Naive thymus-derived CD4-positive, alpha-beta T cell (primary cell): ENCODE measurements at regions not wholly inside any gene's neighbourhood (a gene's known extent, or its start where the extent isn't known, plus 50 kb on each side); places are given as distances from the start of the nearest gene placed in this dataset.

Experiments used
- ATAC-seq: fragments of 150-1000 bp; cut with Tn5 transposase; 2 replicates; pipeline ENCODE4 v1.10.0; 2021; ENCODE audit warnings: mild to moderate bottlenecking, moderate library complexity
- CTCF ChIA-PET: fragments of 350-600 bp; sonication (Branson Sonifier 250); formaldehyde crosslinking; loops from one replicate; lab custom pipeline; 2021; ENCODE audit warnings: antibody characterized with exemption; lab: Charles Lee
- POLR2A ChIA-PET: fragments of 350-600 bp; sonication (Branson Sonifier 250); formaldehyde crosslinking; loops from one replicate; lab custom pipeline; 2021; ENCODE audit warnings: antibody characterized with exemption, inconsistent platforms; lab: Charles Lee
- DNase-seq, 9 donors: peaks; one replicate each; pipeline versions ENCODE4 v3.0.0 to v3.0.0-alpha.2; 2020 to 2022; ENCODE audit warnings: mixed read lengths in 1 of 9
- H3K27ac ChIP-seq: one replicate; pipeline ENCODE4 v1.7.0; 2013; ENCODE audit warnings: mild to moderate bottlenecking, low read depth, low read length, moderate library complexity
- H3K27me3 ChIP-seq, 2 donors: one replicate each; pipeline ENCODE4 v1.7.0; 2013; ENCODE audit warnings: low read length in 2 of 2, mild to moderate bottlenecking in 2 of 2, moderate library complexity in 2 of 2; ENCODE audit not compliant: control insufficient read depth in 2 of 2, insufficient read depth in 2 of 2
- H3K36me3 ChIP-seq, 3 experiments: 1 replicate in 2 of 3; 2 replicates in 1 of 3; pipeline ENCODE4 v1.7.0; 2013; ENCODE audit warnings: low read length in 3 of 3, mild to moderate bottlenecking in 3 of 3, moderate library complexity in 1 of 3; ENCODE audit not compliant: insufficient read depth in 3 of 3, control insufficient read depth in 2 of 3
- H3K4me1 ChIP-seq, 2 donors: one replicate each; pipeline ENCODE4 v1.7.0; 2013; ENCODE audit warnings: low read length in 2 of 2, mild to moderate bottlenecking in 2 of 2, moderate library complexity in 1 of 2; ENCODE audit not compliant: control insufficient read depth in 2 of 2, insufficient read depth in 2 of 2
- H3K4me3 ChIP-seq: 2 replicates; pipeline ENCODE4 v1.7.0; 2013; ENCODE audit warnings: mild to moderate bottlenecking, low read length
- H3K9me3 ChIP-seq, 3 experiments: 1 replicate in 2 of 3; 2 replicates in 1 of 3; pipeline ENCODE4 v1.7.0; 2013; ENCODE audit warnings: low read length in 3 of 3; ENCODE audit not compliant: control insufficient read depth in 2 of 3
- H3K27ac Mint-ChIP-seq, 9 donors: one replicate each; pipeline ENCODE4 v1.8.0; 2020 to 2022; ENCODE audit warnings: mixed read lengths in 9 of 9, mild to moderate bottlenecking in 8 of 9, moderate library complexity in 5 of 9, inconsistent platforms in 2 of 9
- H3K27me3 Mint-ChIP-seq, 5 donors: one replicate each; pipeline ENCODE4 v1.8.0; 2021 to 2022; ENCODE audit warnings: mixed read lengths in 5 of 5, mild to moderate bottlenecking in 1 of 5
- H3K36me3 Mint-ChIP-seq, 5 donors: one replicate each; pipeline ENCODE4 v1.8.0; 2020 to 2022; ENCODE audit warnings: mixed read lengths in 5 of 5, mild to moderate bottlenecking in 3 of 5, inconsistent platforms in 1 of 5
- H3K4me1 Mint-ChIP-seq, 7 donors: one replicate each; pipeline ENCODE4 v1.8.0; 2020 to 2022; ENCODE audit warnings: mixed read lengths in 7 of 7, mild to moderate bottlenecking in 3 of 7, inconsistent platforms in 1 of 7
- H3K4me3 Mint-ChIP-seq, 10 donors: one replicate each; pipeline ENCODE4 v1.8.0; 2020 to 2022; ENCODE audit warnings: mild to moderate bottlenecking in 10 of 10, mixed read lengths in 10 of 10, moderate library complexity in 6 of 10, inconsistent platforms in 2 of 10
- H3K9me3 Mint-ChIP-seq, 11 donors: one replicate each; pipeline ENCODE4 v1.8.0; 2020 to 2022; ENCODE audit warnings: mixed read lengths in 11 of 11, mild to moderate bottlenecking in 4 of 11, inconsistent platforms in 1 of 11, moderate library complexity in 1 of 11
- intact Hi-C, 2 donors: fragments of 100-400 bp; cut with micrococcal nuclease; formaldehyde crosslinking; loops; one replicate each; pipeline ENCODE4 v1.15.1; 2023

DNA sequence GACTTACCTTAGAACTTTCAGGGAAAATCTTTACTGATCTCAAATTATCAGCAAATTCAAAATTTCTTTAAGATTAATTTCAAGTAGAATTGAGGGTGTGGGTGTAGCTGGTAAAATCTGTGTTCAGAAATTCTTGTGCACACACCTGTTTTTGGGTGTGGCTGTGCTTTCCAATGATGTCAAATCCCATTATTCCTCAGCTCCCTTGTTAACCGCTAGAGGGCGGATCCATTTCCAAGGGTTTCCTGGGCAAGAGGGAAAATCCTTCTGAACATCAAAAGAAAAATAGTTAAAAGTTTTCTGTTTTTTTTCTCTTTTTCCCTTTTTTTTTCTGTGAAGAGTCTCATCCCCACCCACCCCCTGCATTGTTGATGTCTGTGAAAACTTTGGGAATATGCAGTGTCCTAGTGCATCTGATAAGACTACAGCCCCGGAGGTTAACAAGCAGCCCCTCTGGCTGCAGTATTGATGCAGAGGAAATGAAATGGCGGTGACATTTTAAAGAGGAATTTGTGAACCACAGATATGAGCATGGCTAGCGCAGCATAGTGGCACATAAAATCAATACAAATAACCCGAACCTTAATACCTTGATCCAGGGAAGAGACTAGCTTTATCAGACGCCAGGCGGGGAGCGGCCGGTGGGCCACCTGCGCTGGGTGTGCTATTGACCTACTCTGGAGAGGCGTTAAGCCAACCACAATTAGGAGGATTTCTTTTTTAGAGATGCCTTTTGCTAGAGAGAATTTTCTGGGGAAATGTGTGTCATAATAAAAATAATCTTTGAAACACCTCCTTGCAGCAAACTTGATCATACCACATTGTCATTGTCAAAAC is 130.9 kb downstream of the FOXA2 start:
- Mint-ChIP-seq H3K27ac (no peak overlapping the region), H3K4me3 (no peak overlapping the region), H3K4me1 (no peaks in the 10 kb centered on the region), H3K9me3 (peaks cover 0 to 6% (median 0%) of the 10 kb centered on the region in 11 donors), H3K27me3 (peaks cover 0 to 5% (median 3%) of the 10 kb centered on the region in 5 donors), H3K36me3 (no peaks in the 10 kb centered on the region)
- no peak overlapping the region for H3K27ac ChIP-seq
- no peaks in the 10 kb centered on the region for H3K9me3 ChIP-seq
- H3K4me3 ChIP-seq: no peak overlapping the region
- ChIA-PET CTCF (no interaction called here), POLR2A (no interaction called here)
- intact Hi-C loops: no loop called here
- ATAC-seq (no peak), DNase-seq (no peak)
- no peaks in the 10 kb centered on the region for H3K36me3 ChIP-seq
- no peaks in the 10 kb centered on the region for H3K27me3 ChIP-seq
- no peaks in the 10 kb centered on the region for H3K4me1 ChIP-seq

DNA sequence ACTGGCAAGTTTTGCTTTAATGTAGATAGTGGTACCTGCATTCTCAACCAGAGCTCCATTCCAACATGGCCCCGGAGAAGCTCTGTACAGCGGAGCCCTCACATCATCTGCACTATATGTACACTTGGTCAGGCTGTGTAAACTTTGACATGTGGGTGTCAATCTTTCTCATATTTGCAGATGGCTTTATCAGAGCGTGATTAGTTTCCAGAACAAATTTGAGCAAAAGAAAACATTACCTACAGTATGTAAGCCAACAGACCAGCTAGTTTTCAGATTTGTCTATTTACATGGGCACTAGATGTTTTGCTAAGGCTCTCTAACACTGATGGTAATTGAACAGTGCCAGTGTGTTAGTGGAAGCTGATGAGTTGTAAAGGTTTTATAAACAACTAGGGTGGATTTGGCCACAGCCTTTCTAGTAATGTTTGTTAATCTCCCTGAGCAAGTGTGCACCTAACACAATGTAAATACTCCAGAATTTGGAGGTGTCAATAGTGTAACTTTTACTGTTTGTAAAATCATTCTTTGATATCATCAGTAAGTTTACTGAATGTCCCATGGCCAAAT is 131.8 kb downstream of the FOXA2 start:
- ATAC-seq (no peak), DNase-seq (no peak)
- peaks cover 0 to 5% (median 3%) of the 10 kb centered on the region in 5 donors for H3K27me3 Mint-ChIP-seq
- Histone ChIP-seq H3K36me3 (no peaks in the 10 kb centered on the region), H3K4me3 (no peak overlapping the region), H3K27me3 (no peaks in the 10 kb centered on the region), H3K27ac (no peak overlapping the region), H3K4me1 (no peaks in the 10 kb centered on the region), H3K9me3 (no peaks in the 10 kb centered on the region)
- H3K9me3 Mint-ChIP-seq: peaks cover 0 to 6% (median 0%) of the 10 kb centered on the region in 11 donors
- CTCF ChIA-PET: no interaction called here
- POLR2A ChIA-PET: no interaction called here
- H3K4me1 Mint-ChIP-seq: no peaks in the 10 kb centered on the region
- no peak overlapping the region for H3K4me3 Mint-ChIP-seq
- H3K27ac Mint-ChIP-seq: no peak overlapping the region
- H3K36me3 Mint-ChIP-seq: no peaks in the 10 kb centered on the region
- intact Hi-C loops: no loop called here

DNA sequence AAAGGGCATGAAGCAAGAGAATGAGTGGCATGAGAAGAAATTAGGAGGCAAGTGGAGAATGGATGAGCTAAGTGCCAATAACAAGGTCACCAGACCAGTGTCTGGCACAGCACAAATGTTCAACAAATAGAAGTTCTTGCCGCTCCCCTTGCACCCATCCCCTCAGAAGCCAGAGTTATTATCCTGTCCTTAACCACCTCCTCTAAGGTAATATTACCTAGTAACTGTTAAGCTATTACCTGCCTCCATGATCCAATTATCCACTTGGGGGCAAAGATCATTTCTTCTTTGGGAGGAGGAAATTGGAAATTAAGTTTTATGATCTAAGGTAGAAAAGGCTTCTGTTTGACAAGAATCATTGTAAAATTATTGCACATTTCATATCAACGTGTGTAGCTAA is 133.8 kb downstream of the FOXA2 start:
- no peaks in the 10 kb centered on the region for H3K4me1 ChIP-seq
- no peaks in the 10 kb centered on the region for H3K36me3 ChIP-seq
- ATAC-seq (no peak), DNase-seq (no peak)
- POLR2A ChIA-PET: no interaction called here
- CTCF ChIA-PET: no interaction called here
- no peak overlapping the region for H3K4me3 ChIP-seq
- H3K9me3 Mint-ChIP-seq: peaks cover 0 to 6% (median 0%) of the 10 kb centered on the region in 11 donors
- intact Hi-C loops: no loop called here
- no peaks in the 10 kb centered on the region for H3K4me1 Mint-ChIP-seq
- H3K36me3 Mint-ChIP-seq: no peaks in the 10 kb centered on the region
- H3K27me3 Mint-ChIP-seq: peaks cover 0 to 5% (median 3%) of the 10 kb centered on the region in 5 donors
- no peak overlapping the region for H3K4me3 Mint-ChIP-seq
- H3K27me3 ChIP-seq: no peaks in the 10 kb centered on the region
- H3K9me3 ChIP-seq: no peaks in the 10 kb centered on the region
- no peak overlapping the region for H3K27ac Mint-ChIP-seq
- H3K27ac ChIP-seq: no peak overlapping the region

GRCh38 chr20:22449188-22449973 is 135.0 kb downstream of the FOXA2 start:
- H3K4me3 Mint-ChIP-seq: no peak overlapping the region
- H3K9me3 Mint-ChIP-seq: peaks cover 0 to 10% (median 0%) of the 10 kb centered on the region in 11 donors
- ATAC-seq (no peak), DNase-seq (no peak)
- H3K4me1 Mint-ChIP-seq: no peaks in the 10 kb centered on the region
- H3K4me3 ChIP-seq: no peak overlapping the region
- no peaks in the 10 kb centered on the region for H3K4me1 ChIP-seq
- H3K36me3 Mint-ChIP-seq: no peaks in the 10 kb centered on the region
- no peaks in the 10 kb centered on the region for H3K27me3 ChIP-seq
- POLR2A ChIA-PET: no interaction called here
- no peak overlapping the region for H3K27ac Mint-ChIP-seq
- no peaks in the 10 kb centered on the region for H3K9me3 ChIP-seq
- H3K36me3 ChIP-seq: no peaks in the 10 kb centered on the region
- peaks cover 0 to 5% (median 3%) of the 10 kb centered on the region in 5 donors for H3K27me3 Mint-ChIP-seq
- H3K27ac ChIP-seq: no peak overlapping the region
- intact Hi-C loops: no loop called here
- CTCF ChIA-PET: no interaction called here

DNA sequence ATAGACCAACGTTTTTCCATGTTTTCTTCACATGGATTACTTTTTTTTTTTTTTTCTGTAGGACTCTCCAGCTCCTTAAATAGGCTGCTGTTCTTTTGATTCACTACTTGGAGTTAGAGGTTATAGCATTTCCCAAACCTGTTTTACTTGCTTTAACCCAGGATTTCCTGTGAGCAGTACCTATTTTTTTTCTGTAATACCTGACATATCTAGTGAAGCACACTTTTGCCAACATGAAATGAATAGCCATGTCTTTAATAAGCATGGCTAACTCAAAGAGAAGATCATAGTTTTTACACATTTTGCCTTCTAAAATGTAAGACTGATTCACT is 137.0 kb downstream of the FOXA2 start:
- H3K4me3 Mint-ChIP-seq: no peak overlapping the region
- Histone ChIP-seq H3K27ac (no peak overlapping the region), H3K4me1 (no peaks in the 10 kb centered on the region), H3K4me3 (no peak overlapping the region), H3K27me3 (no peaks in the 10 kb centered on the region), H3K9me3 (no peaks in the 10 kb centered on the region), H3K36me3 (no peaks in the 10 kb centered on the region)
- H3K4me1 Mint-ChIP-seq: no peaks in the 10 kb centered on the region
- ChIA-PET CTCF (no interaction called here), POLR2A (no interaction called here)
- intact Hi-C loops: no loop called here
- ATAC-seq (no peak), DNase-seq (no peak)
- peaks cover 0 to 10% (median 0%) of the 10 kb centered on the region in 11 donors for H3K9me3 Mint-ChIP-seq
- peaks cover 0 to 5% (median 3%) of the 10 kb centered on the region in 5 donors for H3K27me3 Mint-ChIP-seq
- H3K27ac Mint-ChIP-seq: no peak overlapping the region
- H3K36me3 Mint-ChIP-seq: no peaks in the 10 kb centered on the region

DNA sequence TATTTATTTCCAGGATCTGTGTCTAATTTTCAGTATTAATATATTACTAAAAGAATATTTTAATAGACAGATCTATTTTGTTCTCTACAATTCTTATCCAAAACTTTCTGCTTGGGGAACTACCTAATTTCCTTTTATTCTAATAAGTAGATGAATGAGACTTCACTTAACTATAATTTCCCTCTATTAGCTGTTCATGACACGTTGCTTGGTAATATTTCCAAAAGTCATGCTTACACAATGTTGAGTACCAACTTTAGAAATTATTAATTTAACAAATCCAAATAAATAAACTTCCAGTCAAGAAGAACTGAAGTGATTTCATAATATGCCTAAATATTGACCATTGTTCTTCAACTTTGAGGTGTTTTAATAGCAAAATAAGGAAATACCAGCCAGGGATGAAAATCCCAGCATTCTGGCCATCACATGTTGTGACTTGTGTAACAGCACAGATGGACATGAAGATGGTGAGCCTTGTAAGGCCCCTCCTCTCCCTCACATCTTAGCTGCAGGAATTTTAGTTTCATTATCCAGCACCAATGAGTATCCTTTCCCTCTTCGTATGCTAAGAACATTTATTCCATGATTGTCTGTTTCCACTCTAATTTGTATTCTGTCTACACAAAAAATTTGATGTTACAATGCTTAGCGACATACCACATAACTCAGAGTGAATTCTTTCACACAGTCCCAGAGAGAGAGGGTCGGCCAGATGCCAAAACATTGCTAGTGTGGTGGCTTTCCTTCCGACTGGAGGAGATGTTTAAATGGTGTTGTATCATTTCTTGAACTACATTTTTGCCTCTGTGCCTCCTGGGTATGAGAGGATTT is 137.5 kb downstream of the FOXA2 start:
- ATAC-seq: no peak
- Histone ChIP-seq H3K36me3 (no peaks in the 10 kb centered on the region), H3K27ac (no peak overlapping the region), H3K4me1 (no peaks in the 10 kb centered on the region), H3K4me3 (no peak overlapping the region), H3K27me3 (no peaks in the 10 kb centered on the region), H3K9me3 (no peaks in the 10 kb centered on the region)
- intact Hi-C loops: no loop called here
- no peak overlapping the region for H3K4me3 Mint-ChIP-seq
- POLR2A ChIA-PET: no interaction called here
- H3K27me3 Mint-ChIP-seq: peaks cover 0 to 6% (median 3%) of the 10 kb centered on the region in 5 donors
- DNase-seq: no peak
- no peaks in the 10 kb centered on the region for H3K4me1 Mint-ChIP-seq
- H3K9me3 Mint-ChIP-seq: peaks cover 0 to 10% (median 1%) of the 10 kb centered on the region in 11 donors
- CTCF ChIA-PET: no interaction called here
- no peaks in the 10 kb centered on the region for H3K36me3 Mint-ChIP-seq
- no peak overlapping the region for H3K27ac Mint-ChIP-seq
